ENCODE measurements at regions not wholly inside any gene's neighbourhood (a gene's known extent, or its start where the extent isn't known, plus 50 kb on each side); places are given as distances from the start of the nearest gene placed in this dataset.

- TF ChIP-seq CTCF (conservative IDR thresholded peaks at IDR 0.05; ENCODE audit: low read depth, low read length), result no peak
- TF ChIP-seq EZH2 (IDR thresholded peaks at IDR 0.05; ENCODE audit: borderline replicate concordance, low read depth, low read length, poor library complexity, severe bottlenecking), result no peak
Observed at GRCh38 chr21:36544545-36544944, 64.6 kb upstream of the CLDN14 start.

All from A673 (cell line).